GM12875 (cell line): ENCODE measurements at regions not wholly inside any gene's neighbourhood (a gene's known extent, or its start where the extent isn't known, plus 50 kb on each side); places are given as distances from the start of the nearest gene placed in this dataset.
A peak's percentile ranks its signal among the peaks of the same experiment; 100 is the strongest.
"Not testable (repeated sequence)": the region's sequence is repeated elsewhere in the genome, so short reads cannot be mapped to it uniquely, and the experiment has no call there.

Source experiments
- H3K4me3 ChIP-seq: one replicate; pipeline ENCODE4 v1.5.1; 2011; ENCODE audit warnings: low read depth, low read length, control low read depth
- CTCF ChIP-seq: IDR thresholded peaks from 2 replicates; pipeline ENCODE4 v1.5.1; 2011; ENCODE audit warnings: low read depth, mild to moderate bottlenecking, control low read depth, inconsistent platforms, low read length, moderate library complexity, borderline replicate concordance; ENCODE audit not compliant: insufficient read depth

GRCh38 chr2:58354230-58354629 lies 113.1 kb upstream of the FANCL start:
- H3K4me3 ChIP-seq = no peak overlapping the region
- TF ChIP-seq CTCF = no peak

- TF ChIP-seq CTCF = no peak
- H3K4me3 ChIP-seq = no peak overlapping the region
These were observed 109.4 kb upstream of the FANCL start for GRCh38 chr2:58350484-58350883.

GRCh38 chr2:58347810-58348209 lies 106.7 kb upstream of the FANCL start:
- no peak overlapping the region for H3K4me3 ChIP-seq
- no peak for TF ChIP-seq CTCF

GRCh38 chr2:58341047-58341446 lies 99.9 kb upstream of the FANCL start:
- H3K4me3 ChIP-seq = no peak overlapping the region
- TF ChIP-seq CTCF = peak; percentile 28; the same call in 1 of the 2 replicates

- no peak for TF ChIP-seq CTCF
- no peak overlapping the region for H3K4me3 ChIP-seq
These were observed 98.6 kb upstream of the FANCL start for GRCh38 chr2:58339548-58340243.

GRCh38 chr2:58336416-58336815 lies 95.3 kb upstream of the FANCL start:
- no peak for TF ChIP-seq CTCF
- H3K4me3 ChIP-seq = no peak overlapping the region

- no peak for TF ChIP-seq CTCF
- no peak overlapping the region for H3K4me3 ChIP-seq
These were observed 93.3 kb upstream of the FANCL start for GRCh38 chr2:58334414-58334813.

GRCh38 chr2:58325296-58325895 lies 84.3 kb upstream of the FANCL start:
- H3K4me3 ChIP-seq = not testable (repeated sequence)
